H9 (cell line): ENCODE measurements at regions not wholly inside any gene's neighbourhood (a gene's known extent, or its start where the extent isn't known, plus 50 kb on each side); places are given as distances from the start of the nearest gene placed in this dataset.

Experiments
- DNase-seq: peaks from one replicate; pipeline ENCODE4 v3.0.0-alpha.2; 2017
- H2AFZ ChIP-seq: one replicate; pipeline ENCODE4 v1.6.1; 2013; ENCODE audit warnings: mild to moderate bottlenecking, low read length, control low read depth, moderate library complexity
- H2AK5ac ChIP-seq: 2 replicates; pipeline ENCODE4 v1.6.1; 2013; ENCODE audit warnings: low read length, control low read depth, mixed read lengths; ENCODE audit not compliant: insufficient read length
- H2BK120ac ChIP-seq: one replicate; pipeline ENCODE4 v1.6.1; 2013; ENCODE audit warnings: low read depth, mild to moderate bottlenecking, low read length, control low read depth, inconsistent platforms; ENCODE audit not compliant: poor library complexity, severe bottlenecking
- H2BK12ac ChIP-seq: 2 replicates; pipeline ENCODE4 v1.6.1; 2013; ENCODE audit warnings: low read length, control low read depth, mixed read lengths, low read depth; ENCODE audit not compliant: insufficient read length
- H2BK15ac ChIP-seq: 2 replicates; pipeline ENCODE4 v1.6.1; 2013; ENCODE audit warnings: low read depth, low read length, control low read depth
- H2BK20ac ChIP-seq: one replicate; pipeline ENCODE4 v1.6.1; 2013; ENCODE audit warnings: low read depth, mild to moderate bottlenecking, low read length, control low read depth, inconsistent platforms; ENCODE audit not compliant: poor library complexity, severe bottlenecking
- H2BK5ac ChIP-seq: 2 replicates; pipeline ENCODE4 v1.6.1; 2013; ENCODE audit warnings: low read length, control low read depth, mixed read lengths; ENCODE audit not compliant: insufficient read length
- H3K14ac ChIP-seq: 2 replicates; pipeline ENCODE4 v1.6.1; 2013; ENCODE audit warnings: low read length, control low read depth; ENCODE audit not compliant: insufficient read depth
- H3K18ac ChIP-seq: 2 replicates; pipeline ENCODE4 v1.6.1; 2013; ENCODE audit warnings: low read depth, mild to moderate bottlenecking, mixed read lengths, low read length, control low read depth; ENCODE audit not compliant: insufficient read length
- H3K23ac ChIP-seq: 2 replicates; pipeline ENCODE4 v1.6.1; 2013; ENCODE audit warnings: low read length, control low read depth, mixed read lengths, low read depth; ENCODE audit not compliant: insufficient read length
- H3K23me2 ChIP-seq: 2 replicates; pipeline ENCODE4 v1.6.1; 2013; ENCODE audit warnings: low read depth, mild to moderate bottlenecking, mixed read lengths, low read length, control low read depth; ENCODE audit not compliant: insufficient read length, poor library complexity, severe bottlenecking
- H3K27ac ChIP-seq: 2 replicates; pipeline ENCODE4 v1.5.1; 2013; ENCODE audit warnings: low read length, control low read depth, mixed read lengths, low read depth; ENCODE audit not compliant: insufficient read length
- H3K27me3 ChIP-seq: 2 replicates; pipeline ENCODE4 v1.6.1; 2013; ENCODE audit warnings: low read length, control low read depth, inconsistent platforms; ENCODE audit not compliant: insufficient read depth
- H3K4ac ChIP-seq: 2 replicates; pipeline ENCODE4 v1.6.1; 2013; ENCODE audit warnings: low read depth, mild to moderate bottlenecking, control low read depth, inconsistent platforms, low read length, moderate library complexity
- H3K4me1 ChIP-seq: 2 replicates; pipeline ENCODE4 v1.6.1; 2013; ENCODE audit warnings: low read length, control low read depth, inconsistent platforms; ENCODE audit not compliant: insufficient read depth
- H3K4me2 ChIP-seq: 2 replicates; pipeline ENCODE4 v1.6.1; 2013; ENCODE audit warnings: low read length, control low read depth, mixed read lengths; ENCODE audit not compliant: insufficient read length, insufficient read depth
- H3K56ac ChIP-seq: 2 replicates; pipeline ENCODE4 v1.6.1; 2013; ENCODE audit warnings: low read depth, mild to moderate bottlenecking, mixed read lengths, low read length, control low read depth; ENCODE audit not compliant: insufficient read length
- H3K79me1 ChIP-seq: 2 replicates; pipeline ENCODE4 v1.6.1; 2013; ENCODE audit warnings: low read depth, mild to moderate bottlenecking, moderate library complexity, low read length, control low read depth, inconsistent platforms; ENCODE audit not compliant: insufficient read depth, poor library complexity, severe bottlenecking
- H3K79me2 ChIP-seq: 2 replicates; pipeline ENCODE4 v1.6.1; 2013; ENCODE audit warnings: low read length, control low read depth, inconsistent platforms; ENCODE audit not compliant: insufficient read depth
- H3K9ac ChIP-seq: 2 replicates; pipeline ENCODE4 v1.6.1; 2013; ENCODE audit warnings: low read length, control low read depth, mixed read lengths; ENCODE audit not compliant: insufficient read length; ENCODE audit errors: extremely low read depth
- H3K9me3 ChIP-seq: one replicate; pipeline ENCODE4 v1.6.1; 2013; ENCODE audit warnings: low read depth, low read length, inconsistent platforms; ENCODE audit not compliant: control insufficient read depth
- H3T11ph ChIP-seq: one replicate; pipeline ENCODE4 v1.6.1; 2013; ENCODE audit warnings: mild to moderate bottlenecking, low read length, control low read depth, inconsistent platforms
- H4K20me1 ChIP-seq: one replicate; pipeline ENCODE4 v1.6.1; 2013; ENCODE audit not compliant: control insufficient read depth, insufficient read length, insufficient read depth
- H4K5ac ChIP-seq: 2 replicates; pipeline ENCODE4 v1.6.1; 2013; ENCODE audit warnings: low read depth, mild to moderate bottlenecking, mixed read lengths, low read length, control low read depth; ENCODE audit not compliant: insufficient read length
- H4K8ac ChIP-seq: replicated peaks from 2 replicates; pipeline ENCODE4 v1.6.1; 2013; ENCODE audit warnings: low read length, control low read depth, mixed read lengths, low read depth; ENCODE audit not compliant: insufficient read length
- H4K91ac ChIP-seq: 2 replicates; pipeline ENCODE4 v1.6.1; 2013; ENCODE audit warnings: low read depth, mild to moderate bottlenecking, moderate library complexity, mixed read lengths, low read length, control low read depth; ENCODE audit not compliant: insufficient read length
- H3K27ac Mint-ChIP-seq, 3 experiments: 2 replicates in 2 of 3; 3 replicates in 1 of 3; pipeline ENCODE4 v1.8.0; 2020 to 2021; ENCODE audit warnings: mixed read lengths in 3 of 3, mild to moderate bottlenecking in 1 of 3, moderate library complexity in 1 of 3
- H3K27me3 Mint-ChIP-seq: 2 replicates; pipeline ENCODE4 v1.8.0; 2021; ENCODE audit warnings: low read depth, mild to moderate bottlenecking, moderate library complexity, mixed read lengths
- H3K36me3 Mint-ChIP-seq, 3 experiments: 2 replicates in 2 of 3; 3 replicates in 1 of 3; pipeline ENCODE4 v1.8.0; 2020 to 2021; ENCODE audit warnings: low read depth in 3 of 3, mixed read lengths in 3 of 3; ENCODE audit not compliant: insufficient read depth in 1 of 3
- H3K4me1 Mint-ChIP-seq, 2 experiments: 2 replicates each; pipeline ENCODE4 v1.8.0; 2020; ENCODE audit warnings: mixed read lengths in 2 of 2
- H3K4me3 Mint-ChIP-seq, 2 experiments: 2 replicates in 1 of 2; 3 replicates in 1 of 2; pipeline ENCODE4 v1.8.0; 2020 to 2021; ENCODE audit warnings: mild to moderate bottlenecking in 2 of 2, mixed read lengths in 2 of 2, moderate library complexity in 1 of 2
- H3K9me3 Mint-ChIP-seq, 2 experiments: 2 replicates in 1 of 2; 3 replicates in 1 of 2; pipeline ENCODE4 v1.8.0; 2020; ENCODE audit warnings: mild to moderate bottlenecking in 2 of 2, mixed read lengths in 2 of 2, moderate library complexity in 1 of 2
- CTCF ChIP-seq: fragments of 200-600 bp; sonication (generic); conservative IDR thresholded peaks from 3 replicates; pipeline ENCODE4 v1.8.0; 2021; ENCODE audit warnings: antibody characterized with exemption, mild to moderate bottlenecking
- WGBS: extraction: QIAGEN DNeasy Blood & Tissue Kit; methylation state at CpG from one replicate; pipeline ENCODE4 v1.1.7; 2013; ENCODE audit warnings: missing lambda C conversion rate, low lambda C conversion rate, mixed read lengths; ENCODE audit not compliant: insufficient read length; ENCODE audit errors: extremely low coverage; 5-methylcytosine and 5-hydroxymethylcytosine counted together

- H3K14ac ChIP-seq = no peak overlapping the region
- no peak overlapping the region for H3K56ac ChIP-seq
- DNase-seq = no peak
- no peak overlapping the region for H3K9ac ChIP-seq
- H3K27ac ChIP-seq = no peak overlapping the region
- no peak overlapping the region for H2BK5ac ChIP-seq
- H3K4me3 Mint-ChIP-seq = no peak overlapping the region
- H2BK20ac ChIP-seq = no peak overlapping the region
- H2BK12ac ChIP-seq = no peak overlapping the region
- H3T11ph ChIP-seq = no peak overlapping the region
- no peak overlapping the region for H3K4me2 ChIP-seq
- H3K27me3 Mint-ChIP-seq = no peaks in the 10 kb centered on the region; the same call in 1 of the 2 replicates
- H4K5ac ChIP-seq = no peak overlapping the region
- no peaks in the 10 kb centered on the region for H4K20me1 ChIP-seq
- no peak overlapping the region for H3K4ac ChIP-seq
- H2AFZ ChIP-seq = no peak overlapping the region
- no peaks in the 10 kb centered on the region for H3K23me2 ChIP-seq
- H4K8ac ChIP-seq = no peak overlapping the region
- H2BK15ac ChIP-seq = no peak overlapping the region
- peaks cover 22 to 35% of the 10 kb centered on the region in 2 experiments for H3K9me3 Mint-ChIP-seq
- no peak overlapping the region for H3K27ac Mint-ChIP-seq
- H3K18ac ChIP-seq = no peak overlapping the region
- H2BK120ac ChIP-seq = no peak overlapping the region
- H3K36me3 Mint-ChIP-seq = peaks cover 11 to 29% (median 18%) of the 10 kb centered on the region in 3 experiments
- no peaks in the 10 kb centered on the region for H3K4me1 ChIP-seq
- no peak for TF ChIP-seq CTCF
- WGBS = no CpG with 5 or more reads among the region's 2 CpGs
- H3K79me1 ChIP-seq = no peaks in the 10 kb centered on the region
- H2AK5ac ChIP-seq = no peak overlapping the region
- H3K4me1 Mint-ChIP-seq = peaks cover 0 to 4% of the 10 kb centered on the region in 2 experiments; a peak in 2 of 4 replicates
- H3K79me2 ChIP-seq = no peaks in the 10 kb centered on the region
- no peak overlapping the region for H4K91ac ChIP-seq
- H3K27me3 ChIP-seq = no peaks in the 10 kb centered on the region
- H3K23ac ChIP-seq = no peak overlapping the region
- H3K9me3 ChIP-seq = no peaks in the 10 kb centered on the region
Observed at GRCh38 chr14:97337670-97338069, 540.5 kb downstream of the VRK1 start.
